Activated CD8-positive, alpha-beta T cell treated with anti-CD3 and anti-CD28 coated beads for 36 hours (primary cell): ENCODE measurements at regions not wholly inside any gene's neighbourhood (a gene's known extent, or its start where the extent isn't known, plus 50 kb on each side); places are given as distances from the start of the nearest gene placed in this dataset.

Experiments
- ATAC-seq: fragments of 200-7000 bp; cut with Tn5 transposase; one replicate; pipeline ENCODE4 v1.10.0; 2021; ENCODE audit warnings: mild to moderate bottlenecking, moderate library complexity
- CTCF ChIA-PET: fragments of 350-600 bp; sonication (Branson Sonifier 250); formaldehyde crosslinking; loops from one replicate; lab custom pipeline; 2021; ENCODE audit warnings: antibody characterized with exemption; lab: Charles Lee
- POLR2A ChIA-PET: fragments of 350-600 bp; sonication (Branson Sonifier 250); formaldehyde crosslinking; loops from one replicate; lab custom pipeline; 2021; ENCODE audit warnings: antibody characterized with exemption; lab: Charles Lee
- DNase-seq: peaks from one replicate; pipeline ENCODE4 v3.0.0-alpha.2; 2020
- H3K27ac Mint-ChIP-seq: one replicate; pipeline ENCODE4 v1.8.0; 2021; ENCODE audit warnings: mild to moderate bottlenecking, mixed read lengths
- H3K27me3 Mint-ChIP-seq: one replicate; pipeline ENCODE4 v1.8.0; 2021; ENCODE audit warnings: mixed read lengths
- H3K36me3 Mint-ChIP-seq: one replicate; pipeline ENCODE4 v1.8.0; 2021; ENCODE audit warnings: low read depth, mixed read lengths
- H3K4me1 Mint-ChIP-seq: one replicate; pipeline ENCODE4 v1.8.0; 2021; ENCODE audit warnings: low read depth, mixed read lengths
- H3K4me3 Mint-ChIP-seq: one replicate; pipeline ENCODE4 v1.8.0; 2021; ENCODE audit warnings: mild to moderate bottlenecking, moderate library complexity, mixed read lengths
- H3K9me3 Mint-ChIP-seq: one replicate; pipeline ENCODE4 v1.8.0; 2021; ENCODE audit warnings: mixed read lengths
- CTCF ChIP-seq: fragments of 200-600 bp; IDR thresholded peaks from one replicate; pipeline ENCODE4 v1.8.0; 2022; ENCODE audit warnings: antibody characterized with exemption, mild to moderate bottlenecking
- intact Hi-C: fragments of 100-400 bp; cut with micrococcal nuclease; formaldehyde crosslinking; loops from one replicate; pipeline ENCODE4 v1.10.0; 2022

- DNase-seq (peak; percentile 68), ATAC-seq (peak; percentile 95)
- Mint-ChIP-seq H3K4me1 (no peaks in the 10 kb centered on the region), H3K27ac (no peak overlapping the region), H3K9me3 (no peaks in the 10 kb centered on the region), H3K4me3 (no peak overlapping the region), H3K27me3 (peaks cover 39% of the 10 kb centered on the region), H3K36me3 (no peaks in the 10 kb centered on the region)
- ChIA-PET POLR2A (no interaction called here), CTCF (interaction anchor here (0.9 kb wide), 1 partner anchor 32 kb away, joined by 4 read pairs; no protein-coding TSS in a partner anchor)
- TF ChIP-seq CTCF, result no peak
- intact Hi-C loops, result no loop called here
Measured at GRCh38 chr19:13621413-13621812, 115.1 kb upstream of the CACNA1A start.

GRCh38 chr19:13619203-13619632 is 112.9 kb upstream of the CACNA1A start:
- ChIA-PET POLR2A (no interaction called here), CTCF (no interaction called here)
- no peaks in the 10 kb centered on the region for H3K9me3 Mint-ChIP-seq
- no peak overlapping the region for H3K4me3 Mint-ChIP-seq
- no peak for ATAC-seq
- peaks cover 25% of the 10 kb centered on the region for H3K27me3 Mint-ChIP-seq
- no peak overlapping the region for H3K27ac Mint-ChIP-seq
- H3K4me1 Mint-ChIP-seq, result no peaks in the 10 kb centered on the region
- no peaks in the 10 kb centered on the region for H3K36me3 Mint-ChIP-seq
- DNase-seq, result no peak
- TF ChIP-seq CTCF, result no peak
- intact Hi-C loops, result loop anchor here (10.0 kb wide), 1 partner anchor 106 kb away; no protein-coding TSS in a partner anchor

- CTCF ChIA-PET, result interaction anchor here (0.8 kb wide), 1 partner anchor 27 kb away, joined by 4 read pairs; no protein-coding TSS in a partner anchor
Measured at GRCh38 chr19:13615890-13616289, 109.6 kb upstream of the CACNA1A start.

GRCh38 chr19:13613447-13613846 is 107.2 kb upstream of the CACNA1A start:
- Mint-ChIP-seq H3K4me3 (no peak overlapping the region), H3K36me3 (no peaks in the 10 kb centered on the region), H3K27me3 (peaks cover 14% of the 10 kb centered on the region), H3K4me1 (peaks cover 5% of the 10 kb centered on the region), H3K9me3 (no peaks in the 10 kb centered on the region), H3K27ac (no peak overlapping the region)
- TF ChIP-seq CTCF, result no peak
- ATAC-seq (no peak), DNase-seq (no peak)
- ChIA-PET CTCF (no interaction called here), POLR2A (no interaction called here)
- intact Hi-C loops, result loop anchor here (10.0 kb wide), 1 partner anchor 111 kb away; no protein-coding TSS in a partner anchor

More at GRCh38 chr19:13615890-13616289, 109.6 kb upstream of the CACNA1A start:
- H3K36me3 Mint-ChIP-seq, result no peaks in the 10 kb centered on the region
- POLR2A ChIA-PET, result no interaction called here
- no peak overlapping the region for H3K27ac Mint-ChIP-seq
- ATAC-seq (no peak), DNase-seq (no peak)
- no peaks in the 10 kb centered on the region for H3K9me3 Mint-ChIP-seq
- no peak for TF ChIP-seq CTCF
- H3K27me3 Mint-ChIP-seq, result peaks cover 14% of the 10 kb centered on the region
- intact Hi-C loops, result loop anchor here (10.0 kb wide), 1 partner anchor 109 kb away; no protein-coding TSS in a partner anchor
- H3K4me1 Mint-ChIP-seq, result no peaks in the 10 kb centered on the region
- H3K4me3 Mint-ChIP-seq, result no peak overlapping the region

GRCh38 chr19:13611596-13611995 is 105.3 kb upstream of the CACNA1A start:
- Mint-ChIP-seq H3K36me3 (no peaks in the 10 kb centered on the region), H3K9me3 (no peaks in the 10 kb centered on the region), H3K27ac (no peak overlapping the region), H3K4me3 (no peak overlapping the region), H3K4me1 (peaks cover 5% of the 10 kb centered on the region), H3K27me3 (peaks cover 7% of the 10 kb centered on the region)
- no peak for TF ChIP-seq CTCF
- intact Hi-C loops, result loop anchor here (10.0 kb wide), 1 partner anchor 113 kb away; no protein-coding TSS in a partner anchor
- ATAC-seq (no peak), DNase-seq (no peak)
- ChIA-PET CTCF (interaction anchor here (1.1 kb wide), 1 partner anchor 12 kb away, joined by 3 read pairs; no protein-coding TSS in a partner anchor), POLR2A (no interaction called here)
